ENCODE measurements at regions not wholly inside any gene's neighbourhood (a gene's known extent, or its start where the extent isn't known, plus 50 kb on each side); places are given as distances from the start of the nearest gene placed in this dataset.

DNA sequence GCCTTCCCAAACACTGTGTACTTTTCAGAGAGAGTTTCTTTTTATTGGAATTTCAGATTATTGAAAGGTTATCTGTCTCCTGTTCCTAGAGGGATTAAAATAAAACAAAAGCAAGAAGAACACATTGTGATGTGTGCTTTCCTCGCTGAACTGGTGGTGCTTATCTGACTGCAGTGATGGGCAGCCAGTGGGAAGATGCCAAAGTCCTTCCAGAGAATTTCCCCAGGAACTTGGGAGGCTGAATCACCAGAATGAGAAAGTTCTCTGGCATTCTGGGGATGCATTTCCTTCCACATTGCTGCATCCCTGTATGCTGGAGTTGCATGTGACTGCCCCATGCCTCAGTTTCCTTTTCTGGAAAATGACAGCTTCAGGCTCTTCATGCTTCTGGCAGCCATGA, 53.9 kb upstream of the SEC11C start:
- TF ChIP-seq EP300 (IDR thresholded peaks at IDR 0.05) (no peak), POLR2A (IDR thresholded peaks at IDR 0.05) (no peak)
- TF ChIP-seq, protein P1, sequence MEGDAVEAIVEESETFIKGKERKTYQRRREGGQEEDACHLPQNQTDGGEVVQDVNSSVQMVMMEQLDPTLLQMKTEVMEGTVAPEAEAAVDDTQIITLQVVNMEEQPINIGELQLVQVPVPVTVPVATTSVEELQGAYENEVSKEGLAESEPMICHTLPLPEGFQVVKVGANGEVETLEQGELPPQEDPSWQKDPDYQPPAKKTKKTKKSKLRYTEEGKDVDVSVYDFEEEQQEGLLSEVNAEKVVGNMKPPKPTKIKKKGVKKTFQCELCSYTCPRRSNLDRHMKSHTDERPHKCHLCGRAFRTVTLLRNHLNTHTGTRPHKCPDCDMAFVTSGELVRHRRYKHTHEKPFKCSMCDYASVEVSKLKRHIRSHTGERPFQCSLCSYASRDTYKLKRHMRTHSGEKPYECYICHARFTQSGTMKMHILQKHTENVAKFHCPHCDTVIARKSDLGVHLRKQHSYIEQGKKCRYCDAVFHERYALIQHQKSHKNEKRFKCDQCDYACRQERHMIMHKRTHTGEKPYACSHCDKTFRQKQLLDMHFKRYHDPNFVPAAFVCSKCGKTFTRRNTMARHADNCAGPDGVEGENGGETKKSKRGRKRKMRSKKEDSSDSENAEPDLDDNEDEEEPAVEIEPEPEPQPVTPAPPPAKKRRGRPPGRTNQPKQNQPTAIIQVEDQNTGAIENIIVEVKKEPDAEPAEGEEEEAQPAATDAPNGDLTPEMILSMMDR (IDR thresholded peaks at IDR 0.05) = no peak

All from upper lobe of left lung (tissue), 4 donors.